Esophagus squamous epithelium (tissue), 5 donors: ENCODE measurements at regions not wholly inside any gene's neighbourhood (a gene's known extent, or its start where the extent isn't known, plus 50 kb on each side); places are given as distances from the start of the nearest gene placed in this dataset.

Experiments used
- DNase-seq: peaks from one replicate; lab custom pipeline; 2025; lab: John Stamatoyannopoulos, UW
- H3K27ac ChIP-seq, 4 donors: fragments of 200-600 bp; sonication (generic); one replicate each; pipeline ENCODE4 v1.5.1; 2016 to 2019; ENCODE audit warnings: mild to moderate bottlenecking in 1 of 4
- H3K27me3 ChIP-seq, 4 donors: fragments of 200-600 bp; sonication (generic); 1 replicate in 3 of 4; 2 replicates in 1 of 4; pipeline versions ENCODE4 v1.5.1 to v1.6.0; 2017 to 2021; ENCODE audit warnings: antibody characterized with exemption in 1 of 4
- H3K36me3 ChIP-seq, 3 donors: fragments of 200-600 bp; sonication (generic); one replicate each; pipeline ENCODE4 v1.5.1; 2016 to 2019
- H3K4me1 ChIP-seq, 3 donors: fragments of 200-600 bp; sonication (generic); one replicate each; pipeline ENCODE4 v1.5.1; 2017 to 2019
- H3K4me3 ChIP-seq, 4 donors: fragments of 200-600 bp; sonication (generic); 1 replicate in 3 of 4; 2 replicates in 1 of 4; pipeline ENCODE4 v1.5.1; 2016 to 2019; ENCODE audit warnings: mild to moderate bottlenecking in 2 of 4, moderate library complexity in 1 of 4
- H3K9me3 ChIP-seq, 3 donors: fragments of 200-600 bp; sonication (generic); one replicate each; pipeline ENCODE4 v1.5.1; 2016 to 2019
- POLR2A ChIP-seq, 4 donors: fragments of 450-650 bp; IDR thresholded peaks; one replicate each; pipeline ENCODE4 v1.6.1; 2017; ENCODE audit warnings: antibody characterized with exemption in 4 of 4, mild to moderate bottlenecking in 4 of 4, moderate library complexity in 3 of 4
- WGBS, 2 donors: methylation state at CpG; one replicate each; pipeline ENCODE4 v1.1.5; 2018; 5-methylcytosine and 5-hydroxymethylcytosine counted together
- intact Hi-C: fragments of 100-400 bp; cut with DNase I; formaldehyde crosslinking; loops from one replicate; pipeline ENCODE4 v1.15.0; 2022
- TF ChIP-seq, protein P1 (sequence below), 6 experiments: fragments of 450-650 bp in 4 of 6; fragments of 200-600 bp in 2 of 6; sonication (generic) in 2 of 6; IDR thresholded peaks; one replicate each; pipeline ENCODE4 v1.5.1; 2016 to 2019; ENCODE audit warnings: antibody characterized with exemption in 6 of 6, mild to moderate bottlenecking in 4 of 6, moderate library complexity in 4 of 6
- donor health status: DM: yes; HTN: yes; CAD: no.

DNA sequence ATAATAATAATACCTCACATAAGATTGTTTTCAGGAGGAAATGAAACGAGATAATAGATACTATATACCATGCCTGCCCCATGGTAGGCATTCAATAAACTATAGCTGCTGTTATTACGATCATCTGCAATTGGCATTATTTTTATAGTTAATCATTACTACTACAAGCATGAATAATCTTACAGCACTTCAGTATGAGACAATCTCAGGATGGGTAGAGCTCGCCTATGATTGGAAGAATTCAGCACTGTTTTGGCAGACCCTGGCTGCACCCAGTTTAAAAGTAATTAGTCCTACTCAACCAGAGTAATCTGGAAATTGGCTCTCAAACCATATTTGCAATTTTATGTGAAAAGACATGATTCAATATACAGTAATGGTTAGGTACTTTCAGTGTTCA is 105.0 kb upstream of the DPYD start:
- no peak for DNase-seq
- Histone ChIP-seq H3K27me3 (no peaks in the 10 kb centered on the region), H3K36me3 (no peaks in the 10 kb centered on the region), H3K9me3 (no peaks in the 10 kb centered on the region), H3K4me3 (no peak overlapping the region), H3K4me1 (no peaks in the 10 kb centered on the region), H3K27ac (no peak overlapping the region)
- TF ChIP-seq POLR2A (IDR thresholded peaks at IDR 0.05): no peak
- TF ChIP-seq, protein P1, sequence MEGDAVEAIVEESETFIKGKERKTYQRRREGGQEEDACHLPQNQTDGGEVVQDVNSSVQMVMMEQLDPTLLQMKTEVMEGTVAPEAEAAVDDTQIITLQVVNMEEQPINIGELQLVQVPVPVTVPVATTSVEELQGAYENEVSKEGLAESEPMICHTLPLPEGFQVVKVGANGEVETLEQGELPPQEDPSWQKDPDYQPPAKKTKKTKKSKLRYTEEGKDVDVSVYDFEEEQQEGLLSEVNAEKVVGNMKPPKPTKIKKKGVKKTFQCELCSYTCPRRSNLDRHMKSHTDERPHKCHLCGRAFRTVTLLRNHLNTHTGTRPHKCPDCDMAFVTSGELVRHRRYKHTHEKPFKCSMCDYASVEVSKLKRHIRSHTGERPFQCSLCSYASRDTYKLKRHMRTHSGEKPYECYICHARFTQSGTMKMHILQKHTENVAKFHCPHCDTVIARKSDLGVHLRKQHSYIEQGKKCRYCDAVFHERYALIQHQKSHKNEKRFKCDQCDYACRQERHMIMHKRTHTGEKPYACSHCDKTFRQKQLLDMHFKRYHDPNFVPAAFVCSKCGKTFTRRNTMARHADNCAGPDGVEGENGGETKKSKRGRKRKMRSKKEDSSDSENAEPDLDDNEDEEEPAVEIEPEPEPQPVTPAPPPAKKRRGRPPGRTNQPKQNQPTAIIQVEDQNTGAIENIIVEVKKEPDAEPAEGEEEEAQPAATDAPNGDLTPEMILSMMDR (IDR thresholded peaks at IDR 0.05): no peak
- intact Hi-C loops: no loop called here
- WGBS, 2 donors: 71 to 72% methylated on average over 3 of the region's 3 CpGs

DNA sequence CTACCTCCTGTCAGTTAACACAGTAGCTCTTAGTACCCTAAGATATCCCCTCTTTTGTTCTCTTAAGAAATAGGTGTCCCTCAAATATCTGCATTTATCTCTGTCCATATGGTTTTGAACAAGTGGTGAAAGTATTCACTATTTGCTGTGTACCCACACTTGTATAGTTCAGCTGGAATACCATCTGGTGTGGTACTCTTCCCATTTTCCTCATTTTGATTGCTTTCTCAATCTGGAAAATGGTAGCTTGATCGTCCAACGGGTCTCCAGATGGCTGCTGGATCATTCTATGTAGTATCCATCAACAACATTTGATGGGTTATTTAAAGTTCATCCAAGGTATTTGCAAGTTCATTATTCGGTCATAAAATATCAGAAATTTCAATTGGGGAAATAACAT is 100.3 kb upstream of the DPYD start:
- Histone ChIP-seq H3K36me3 (no peaks in the 10 kb centered on the region), H3K4me1 (no peaks in the 10 kb centered on the region), H3K4me3 (no peak overlapping the region), H3K27me3 (no peaks in the 10 kb centered on the region), H3K27ac (no peak overlapping the region), H3K9me3 (no peaks in the 10 kb centered on the region)
- DNase-seq: no peak
- intact Hi-C loops: no loop called here
- 63 to 67% methylated on average over 3 of the region's 3 CpGs for WGBS, 2 donors
- TF ChIP-seq, protein P1 (IDR thresholded peaks at IDR 0.05): no peak
- no peak for TF ChIP-seq POLR2A (IDR thresholded peaks at IDR 0.05)

DNA sequence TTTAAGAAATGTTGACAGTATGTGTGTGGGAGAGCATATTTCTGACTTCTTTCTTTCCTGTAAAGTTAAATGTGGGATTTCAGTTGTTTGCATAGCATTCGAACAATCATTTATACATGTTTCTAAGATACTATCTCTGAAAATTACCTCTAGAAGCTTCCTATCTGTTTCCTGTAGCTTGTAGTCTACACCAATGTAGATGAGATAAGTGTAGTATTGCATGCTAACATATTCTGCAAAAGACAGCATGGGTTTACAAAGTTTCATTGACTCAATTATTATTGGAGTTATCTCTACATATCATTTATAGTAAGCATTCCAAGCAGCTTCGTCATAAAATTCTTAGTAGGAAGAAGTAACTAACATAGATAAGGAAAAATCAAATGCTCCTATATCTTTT is 98.9 kb upstream of the DPYD start:
- DNase-seq: no peak
- Histone ChIP-seq H3K27ac (no peak overlapping the region), H3K27me3 (no peaks in the 10 kb centered on the region), H3K4me3 (no peak overlapping the region), H3K9me3 (no peaks in the 10 kb centered on the region), H3K36me3 (no peaks in the 10 kb centered on the region), H3K4me1 (no peaks in the 10 kb centered on the region)
- TF ChIP-seq, protein P1 (IDR thresholded peaks at IDR 0.05): no peak
- TF ChIP-seq POLR2A (IDR thresholded peaks at IDR 0.05): no peak
- WGBS, 2 donors: 56 to 59% methylated on average over 2 of the region's 2 CpGs
- intact Hi-C loops: no loop called here

DNA sequence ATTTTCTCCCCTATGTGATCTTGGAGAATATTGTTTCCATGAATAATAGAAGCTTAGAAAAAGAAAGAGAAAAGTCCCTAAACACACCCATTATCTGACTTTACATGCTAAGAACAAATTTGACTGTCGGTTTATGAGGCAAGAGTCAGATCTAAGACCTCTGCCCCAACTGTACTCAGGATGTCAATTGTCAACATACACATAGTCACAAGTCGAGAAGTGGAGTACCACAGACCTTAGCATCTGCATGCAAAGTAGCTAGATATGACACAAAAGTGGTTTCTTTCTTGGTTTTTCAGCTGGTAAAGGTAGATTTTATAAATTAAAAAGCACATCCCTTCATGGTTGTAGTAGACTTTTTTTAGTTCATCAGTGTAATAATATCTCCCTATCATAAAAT is 97.2 kb upstream of the DPYD start:
- H3K4me3 ChIP-seq: no peak overlapping the region
- H3K36me3 ChIP-seq: no peaks in the 10 kb centered on the region
- intact Hi-C loops: no loop called here
- no peaks in the 10 kb centered on the region for H3K9me3 ChIP-seq
- TF ChIP-seq, protein P1 (IDR thresholded peaks at IDR 0.05): no peak
- 53 to 59% methylated on average over 2 of the region's 2 CpGs for WGBS, 2 donors
- H3K27ac ChIP-seq: no peak overlapping the region
- DNase-seq: no peak
- H3K27me3 ChIP-seq: no peaks in the 10 kb centered on the region
- H3K4me1 ChIP-seq: no peaks in the 10 kb centered on the region

DNA sequence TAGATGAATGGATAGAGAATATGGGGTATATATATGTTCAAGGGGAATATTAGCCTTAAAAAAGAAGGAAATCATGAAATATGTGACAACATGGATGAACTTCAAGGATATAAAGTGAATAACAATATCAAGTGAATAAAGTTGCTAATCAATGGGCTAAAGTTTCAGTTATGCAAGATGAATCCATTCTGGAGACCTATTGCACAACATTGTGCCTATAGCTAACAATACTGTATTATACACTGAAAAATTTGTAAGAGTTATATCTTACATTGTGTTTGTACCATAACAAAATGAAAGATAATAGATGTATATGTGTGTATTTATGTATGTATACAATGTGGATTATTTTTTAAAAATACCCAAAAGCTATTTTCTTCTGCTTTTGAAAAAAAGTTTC is 96.3 kb upstream of the DPYD start:
- DNase-seq: no peak
- no peak overlapping the region for H3K4me3 ChIP-seq
- H3K9me3 ChIP-seq: no peaks in the 10 kb centered on the region
- H3K27ac ChIP-seq: no peak overlapping the region
- TF ChIP-seq POLR2A (IDR thresholded peaks at IDR 0.05): no peak
- TF ChIP-seq, protein P1 (IDR thresholded peaks at IDR 0.05): no peak
- no peaks in the 10 kb centered on the region for H3K4me1 ChIP-seq
- intact Hi-C loops: no loop called here
- no peaks in the 10 kb centered on the region for H3K27me3 ChIP-seq
- no peaks in the 10 kb centered on the region for H3K36me3 ChIP-seq
